HL-60 (cell line): ENCODE measurements at regions not wholly inside any gene's neighbourhood (a gene's known extent, or its start where the extent isn't known, plus 50 kb on each side); places are given as distances from the start of the nearest gene placed in this dataset.

ENCODE experiments used
- DNase-seq, 2 experiments: peaks; one replicate each; pipeline ENCODE4 v3.0.0-alpha.2; 2010 to 2020; ENCODE audit warnings: low read depth in 1 of 2, low spot score in 1 of 2
- H3K27ac ChIP-seq: fragments of 250-450 bp; sonication (Bioruptor Pico); replicated peaks from 2 replicates; pipeline ENCODE4 v1.5.1; 2020; ENCODE audit warnings: mild to moderate bottlenecking, moderate library complexity
- H3K27me3 ChIP-seq: fragments of 250-450 bp; sonication (Bioruptor Pico); 2 replicates; pipeline ENCODE4 v1.5.1; 2021; ENCODE audit warnings: mild to moderate bottlenecking, moderate library complexity; ENCODE audit not compliant: insufficient read depth, poor library complexity, severe bottlenecking
- H3K4me3 ChIP-seq: replicated peaks from 2 replicates; pipeline ENCODE4 v1.5.1; 2011; ENCODE audit warnings: mild to moderate bottlenecking, control low read depth, low read length; ENCODE audit not compliant: insufficient read depth
- CTCF ChIP-seq: IDR thresholded peaks from one replicate; pipeline ENCODE4 v1.5.1; 2011; ENCODE audit warnings: low read length, control low read depth, inconsistent platforms; ENCODE audit not compliant: insufficient read depth
- GABPA ChIP-seq: IDR thresholded peaks from 2 replicates; pipeline ENCODE4 v1.6.1; 2012; ENCODE audit warnings: low read depth
- POLR2AphosphoS5 ChIP-seq: IDR thresholded peaks from 2 replicates; pipeline ENCODE4 v1.6.1; 2012; ENCODE audit warnings: low read depth
- SPI1 ChIP-seq: IDR thresholded peaks from 2 replicates; pipeline ENCODE4 v1.6.1; 2012; ENCODE audit warnings: low read depth, mild to moderate bottlenecking, borderline replicate concordance
- TF ChIP-seq, protein P1 (sequence below): IDR thresholded peaks from 2 replicates; pipeline ENCODE4 v1.6.1; 2012; ENCODE audit warnings: low read depth; ENCODE audit not compliant: insufficient replicate concordance

GRCh38 chr13:74024856-74025255 lies 109.3 kb downstream of the KLF12 start:
- no peaks in the 10 kb centered on the region for H3K27me3 ChIP-seq
- no peak overlapping the region for H3K27ac ChIP-seq

GRCh38 chr13:74024314-74024713 lies 109.9 kb downstream of the KLF12 start:
- H3K27me3 ChIP-seq: no peaks in the 10 kb centered on the region
- TF ChIP-seq SPI1 (no peak), CTCF (no peak), POLR2AphosphoS5 (no peak), GABPA (no peak)
- TF ChIP-seq, protein P1, sequence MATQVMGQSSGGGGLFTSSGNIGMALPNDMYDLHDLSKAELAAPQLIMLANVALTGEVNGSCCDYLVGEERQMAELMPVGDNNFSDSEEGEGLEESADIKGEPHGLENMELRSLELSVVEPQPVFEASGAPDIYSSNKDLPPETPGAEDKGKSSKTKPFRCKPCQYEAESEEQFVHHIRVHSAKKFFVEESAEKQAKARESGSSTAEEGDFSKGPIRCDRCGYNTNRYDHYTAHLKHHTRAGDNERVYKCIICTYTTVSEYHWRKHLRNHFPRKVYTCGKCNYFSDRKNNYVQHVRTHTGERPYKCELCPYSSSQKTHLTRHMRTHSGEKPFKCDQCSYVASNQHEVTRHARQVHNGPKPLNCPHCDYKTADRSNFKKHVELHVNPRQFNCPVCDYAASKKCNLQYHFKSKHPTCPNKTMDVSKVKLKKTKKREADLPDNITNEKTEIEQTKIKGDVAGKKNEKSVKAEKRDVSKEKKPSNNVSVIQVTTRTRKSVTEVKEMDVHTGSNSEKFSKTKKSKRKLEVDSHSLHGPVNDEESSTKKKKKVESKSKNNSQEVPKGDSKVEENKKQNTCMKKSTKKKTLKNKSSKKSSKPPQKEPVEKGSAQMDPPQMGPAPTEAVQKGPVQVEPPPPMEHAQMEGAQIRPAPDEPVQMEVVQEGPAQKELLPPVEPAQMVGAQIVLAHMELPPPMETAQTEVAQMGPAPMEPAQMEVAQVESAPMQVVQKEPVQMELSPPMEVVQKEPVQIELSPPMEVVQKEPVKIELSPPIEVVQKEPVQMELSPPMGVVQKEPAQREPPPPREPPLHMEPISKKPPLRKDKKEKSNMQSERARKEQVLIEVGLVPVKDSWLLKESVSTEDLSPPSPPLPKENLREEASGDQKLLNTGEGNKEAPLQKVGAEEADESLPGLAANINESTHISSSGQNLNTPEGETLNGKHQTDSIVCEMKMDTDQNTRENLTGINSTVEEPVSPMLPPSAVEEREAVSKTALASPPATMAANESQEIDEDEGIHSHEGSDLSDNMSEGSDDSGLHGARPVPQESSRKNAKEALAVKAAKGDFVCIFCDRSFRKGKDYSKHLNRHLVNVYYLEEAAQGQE: no peak
- H3K4me3 ChIP-seq: no peak overlapping the region
- no peak for DNase-seq
- H3K27ac ChIP-seq: no peak overlapping the region

More at GRCh38 chr13:74024856-74025255, 109.3 kb downstream of the KLF12 start:
- H3K4me3 ChIP-seq: no peak overlapping the region
- DNase-seq: no peak
- TF ChIP-seq GABPA (no peak), POLR2AphosphoS5 (no peak), SPI1 (no peak), CTCF (no peak)
- TF ChIP-seq, protein P1: no peak

DNA sequence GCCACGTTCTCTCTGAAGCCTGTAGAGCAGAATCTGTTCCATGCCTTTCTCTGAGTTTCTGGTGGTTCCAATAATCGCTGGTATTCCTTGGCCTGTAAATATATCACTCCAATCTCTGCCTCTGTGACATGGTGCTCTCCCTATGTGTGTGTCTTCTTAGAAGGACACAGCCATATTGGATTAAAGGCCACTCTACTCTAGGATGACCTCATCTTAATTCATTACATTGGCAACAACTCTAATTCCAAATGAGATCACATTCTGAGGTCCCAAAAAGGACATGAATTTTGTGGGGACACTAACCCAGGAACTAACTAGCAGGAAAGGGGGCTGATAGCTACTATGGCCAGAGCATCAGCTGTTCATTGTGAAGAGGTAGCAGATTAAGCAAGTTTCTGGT lies 110.7 kb downstream of the KLF12 start:
- Histone ChIP-seq H3K27me3 (no peaks in the 10 kb centered on the region), H3K27ac (no peak overlapping the region), H3K4me3 (no peak overlapping the region)
- no peak for TF ChIP-seq GABPA
- TF ChIP-seq SPI1: no peak
- no peak for TF ChIP-seq POLR2AphosphoS5
- DNase-seq: no peak

- no peak overlapping the region for H3K27ac ChIP-seq
- no peaks in the 10 kb centered on the region for H3K27me3 ChIP-seq
- no peak for TF ChIP-seq CTCF
- no peak for DNase-seq
- no peak overlapping the region for H3K4me3 ChIP-seq
These were observed 112.7 kb downstream of the KLF12 start for GRCh38 chr13:74021505-74021904.
